ENCODE measurements at regions not wholly inside any gene's neighbourhood (a gene's known extent, or its start where the extent isn't known, plus 50 kb on each side); places are given as distances from the start of the nearest gene placed in this dataset.

- H3K4me3 ChIP-seq (replicated peaks in 1 of 3; ENCODE audit: low read depth in 2 of 3, low read length in 3 of 3) = no peak overlapping the region
- WGBS (ENCODE audit: insufficient coverage) = 92% methylated on average over 2 of the region's 4 CpGs
- H3K9me3 Mint-ChIP-seq = peaks cover 0 to 10% (median 0%) of the 10 kb centered on the region in 7 donors
- no peak overlapping the region for H2AFZ ChIP-seq (ENCODE audit: insufficient read depth, low read depth, low read length, poor library complexity, severe bottlenecking)
- H3K36me3 ChIP-seq (replicated peaks in 1 of 2; ENCODE audit: control insufficient read depth in 1 of 2, insufficient read depth in 2 of 2, low read length in 2 of 2) = no peaks in the 10 kb centered on the region
- intact Hi-C loops (cut with micrococcal nuclease) = no loop called here
- H3K4me1 Mint-ChIP-seq = peaks cover 9% of the 10 kb centered on the region
- H3K27me3 ChIP-seq (ENCODE audit: control insufficient read depth in 2 of 2, insufficient read depth in 2 of 2, low read length in 2 of 2) = no peaks in the 10 kb centered on the region
- no peak overlapping the region for H3K27ac ChIP-seq (ENCODE audit: low read depth in 1 of 2, low read length in 2 of 2)
- no peaks in the 10 kb centered on the region for H3K4me1 ChIP-seq (ENCODE audit: control insufficient read depth in 1 of 2, insufficient read depth in 2 of 2, low read length in 2 of 2)
- no peaks in the 10 kb centered on the region for H3K9me3 ChIP-seq (replicated peaks in 1 of 2; ENCODE audit: control insufficient read depth in 1 of 2, insufficient read depth in 1 of 2, low read length in 2 of 2)
- H3K36me3 Mint-ChIP-seq = no peaks in the 10 kb centered on the region
- H3K4me2 ChIP-seq (replicated peaks; ENCODE audit: extremely low read depth, low read length, poor library complexity, severe bottlenecking) = no peak overlapping the region
- no peaks in the 10 kb centered on the region for H4K20me1 ChIP-seq (ENCODE audit: insufficient read depth, low read length)
- no peak overlapping the region for H3K4me3 Mint-ChIP-seq
- no peak for DNase-seq
- H3K27me3 Mint-ChIP-seq (ENCODE audit: low read depth in 3 of 3) = peaks cover 3 to 5% (median 4%) of the 10 kb centered on the region in 3 donors
- H3K27ac Mint-ChIP-seq = no peak overlapping the region
- H3K9ac ChIP-seq (ENCODE audit: insufficient read depth, low read length, poor library complexity, severe bottlenecking) = no peak overlapping the region
- no peaks in the 10 kb centered on the region for H3K79me2 ChIP-seq (ENCODE audit: insufficient read depth, low read length)
- TF ChIP-seq CTCF (IDR thresholded peaks at IDR 0.05) = no peak
Measured at GRCh38 chr12:105814283-105814682, 324.5 kb downstream of the NUAK1 start.

- no peak overlapping the region for H3K27ac ChIP-seq (ENCODE audit: low read depth in 1 of 2, low read length in 2 of 2)
- intact Hi-C loops (cut with micrococcal nuclease) = no loop called here
- no peak for TF ChIP-seq CTCF (IDR thresholded peaks at IDR 0.05)
- H3K9me3 ChIP-seq (replicated peaks in 1 of 2; ENCODE audit: control insufficient read depth in 1 of 2, insufficient read depth in 1 of 2, low read length in 2 of 2) = no peaks in the 10 kb centered on the region
- no peaks in the 10 kb centered on the region for H3K79me2 ChIP-seq (ENCODE audit: insufficient read depth, low read length)
- Mint-ChIP-seq H3K9me3 (peaks cover 0 to 7% (median 3%) of the 10 kb centered on the region in 7 donors), H3K4me3 (no peak overlapping the region), H3K36me3 (no peaks in the 10 kb centered on the region), H3K27ac (no peak overlapping the region), H3K27me3 (ENCODE audit: low read depth in 3 of 3) (peaks cover 2 to 4% (median 2%) of the 10 kb centered on the region in 3 donors), H3K4me1 (peaks cover 45% of the 10 kb centered on the region)
- H3K27me3 ChIP-seq (ENCODE audit: control insufficient read depth in 2 of 2, insufficient read depth in 2 of 2, low read length in 2 of 2) = no peaks in the 10 kb centered on the region
- WGBS (ENCODE audit: insufficient coverage) = no CpG with 5 or more reads among the region's 2 CpGs
- H4K20me1 ChIP-seq (ENCODE audit: insufficient read depth, low read length) = no peaks in the 10 kb centered on the region
- no peaks in the 10 kb centered on the region for H3K36me3 ChIP-seq (replicated peaks in 1 of 2; ENCODE audit: control insufficient read depth in 1 of 2, insufficient read depth in 2 of 2, low read length in 2 of 2)
- no peak overlapping the region for H3K9ac ChIP-seq (ENCODE audit: insufficient read depth, low read length, poor library complexity, severe bottlenecking)
- no peak overlapping the region for H2AFZ ChIP-seq (ENCODE audit: insufficient read depth, low read depth, low read length, poor library complexity, severe bottlenecking)
- H3K4me3 ChIP-seq (replicated peaks in 1 of 3; ENCODE audit: low read depth in 2 of 3, low read length in 3 of 3) = no peak overlapping the region
- H3K4me1 ChIP-seq (ENCODE audit: control insufficient read depth in 1 of 2, insufficient read depth in 2 of 2, low read length in 2 of 2) = peaks cover 25 to 26% of the 10 kb centered on the region in 2 donors
- H3K4me2 ChIP-seq (replicated peaks; ENCODE audit: extremely low read depth, low read length, poor library complexity, severe bottlenecking) = no peak overlapping the region
- DNase-seq = no peak
Measured at GRCh38 chr12:105819549-105819948, 319.2 kb downstream of the NUAK1 start.
